Lung (tissue), 11 donors: ENCODE measurements at regions not wholly inside any gene's neighbourhood (a gene's known extent, or its start where the extent isn't known, plus 50 kb on each side); places are given as distances from the start of the nearest gene placed in this dataset.

ENCODE experiments used
- ATAC-seq: fragments of 200-7000 bp; cut with Tn5 transposase; one replicate; pipeline ENCODE4 v1.9.1; 2020; ENCODE audit warnings: moderate number of reproducible peaks; ENCODE audit not compliant: insufficient read depth, low FRiP score
- DNase-seq, 3 donors: peaks; one replicate each; pipeline ENCODE4 v3.0.0-alpha.2; 2013 to 2017
- H3K27ac ChIP-seq, 2 donors: one replicate each; pipeline ENCODE4 v1.5.1; 2013; ENCODE audit warnings: mild to moderate bottlenecking in 2 of 2, moderate library complexity in 2 of 2, control low read depth in 1 of 2, inconsistent platforms in 1 of 2, low read depth in 1 of 2, low read length in 1 of 2
- H3K27me3 ChIP-seq, 3 donors: one replicate each; pipeline ENCODE4 v1.5.1; 2013; ENCODE audit warnings: low read length in 2 of 3; ENCODE audit not compliant: control insufficient read depth in 3 of 3, insufficient read depth in 3 of 3
- H3K36me3 ChIP-seq, 4 donors: one replicate each; pipeline ENCODE4 v1.5.1; 2013; ENCODE audit warnings: low read length in 4 of 4, mild to moderate bottlenecking in 1 of 4, moderate library complexity in 1 of 4; ENCODE audit not compliant: control insufficient read depth in 4 of 4, insufficient read depth in 4 of 4
- H3K4me1 ChIP-seq, 5 donors: one replicate each; pipeline ENCODE4 v1.5.1; 2013; ENCODE audit warnings: low read length in 5 of 5, mild to moderate bottlenecking in 2 of 5, moderate library complexity in 1 of 5; ENCODE audit not compliant: control insufficient read depth in 5 of 5, insufficient read depth in 5 of 5
- H3K4me3 ChIP-seq: one replicate; pipeline ENCODE4 v1.5.1; 2013; ENCODE audit warnings: mild to moderate bottlenecking, control low read depth, moderate library complexity
- H3K9ac ChIP-seq, 2 donors: one replicate each; pipeline ENCODE4 v1.5.1; 2013; ENCODE audit warnings: low read length in 2 of 2, control low read depth in 1 of 2; ENCODE audit not compliant: insufficient read depth in 1 of 2
- H3K9me3 ChIP-seq, 4 donors: one replicate each; pipeline ENCODE4 v1.5.1; 2013; ENCODE audit warnings: low read length in 3 of 4, mild to moderate bottlenecking in 1 of 4, moderate library complexity in 1 of 4; ENCODE audit not compliant: control insufficient read depth in 4 of 4, insufficient read depth in 3 of 4
- WGBS, 2 donors: extraction: QIAGEN DNeasy Blood & Tissue Kit; methylation state at CpG; one replicate each; pipeline ENCODE4 v1.1.7; 2013; 5-methylcytosine and 5-hydroxymethylcytosine counted together
- TF ChIP-seq, protein P1 (sequence below): IDR thresholded peaks from 2 replicates; pipeline ENCODE4 v1.5.1; 2012; ENCODE audit warnings: mild to moderate bottlenecking; ENCODE audit errors: control extremely low read depth, extremely low read depth
- donor health status: control.
- donor health status: control.
- donor health status: Bipolar disorder and iron deficiency.
- donor health status: healthy.
- donor health status: DM: yes; HTN: yes; CAD: no.

- Histone ChIP-seq H3K27ac (no peak overlapping the region), H3K4me3 (no peak overlapping the region), H3K9ac (no peak overlapping the region), H3K27me3 (no peaks in the 10 kb centered on the region), H3K9me3 (no peaks in the 10 kb centered on the region), H3K4me1 (no peaks in the 10 kb centered on the region), H3K36me3 (no peaks in the 10 kb centered on the region)
- ATAC-seq (no peak), DNase-seq (no peak)
- TF ChIP-seq, protein P1, sequence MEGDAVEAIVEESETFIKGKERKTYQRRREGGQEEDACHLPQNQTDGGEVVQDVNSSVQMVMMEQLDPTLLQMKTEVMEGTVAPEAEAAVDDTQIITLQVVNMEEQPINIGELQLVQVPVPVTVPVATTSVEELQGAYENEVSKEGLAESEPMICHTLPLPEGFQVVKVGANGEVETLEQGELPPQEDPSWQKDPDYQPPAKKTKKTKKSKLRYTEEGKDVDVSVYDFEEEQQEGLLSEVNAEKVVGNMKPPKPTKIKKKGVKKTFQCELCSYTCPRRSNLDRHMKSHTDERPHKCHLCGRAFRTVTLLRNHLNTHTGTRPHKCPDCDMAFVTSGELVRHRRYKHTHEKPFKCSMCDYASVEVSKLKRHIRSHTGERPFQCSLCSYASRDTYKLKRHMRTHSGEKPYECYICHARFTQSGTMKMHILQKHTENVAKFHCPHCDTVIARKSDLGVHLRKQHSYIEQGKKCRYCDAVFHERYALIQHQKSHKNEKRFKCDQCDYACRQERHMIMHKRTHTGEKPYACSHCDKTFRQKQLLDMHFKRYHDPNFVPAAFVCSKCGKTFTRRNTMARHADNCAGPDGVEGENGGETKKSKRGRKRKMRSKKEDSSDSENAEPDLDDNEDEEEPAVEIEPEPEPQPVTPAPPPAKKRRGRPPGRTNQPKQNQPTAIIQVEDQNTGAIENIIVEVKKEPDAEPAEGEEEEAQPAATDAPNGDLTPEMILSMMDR, result no peak
- WGBS, 2 donors, result 94 to 99% methylated on average over 3 of the region's 3 CpGs
Measured at GRCh38 chr4:123517971-123518370, 121.4 kb downstream of the SPRY1 start.

- Histone ChIP-seq H3K27ac (no peak overlapping the region), H3K9ac (no peak overlapping the region), H3K27me3 (no peaks in the 10 kb centered on the region), H3K4me3 (no peak overlapping the region), H3K4me1 (no peaks in the 10 kb centered on the region), H3K9me3 (no peaks in the 10 kb centered on the region), H3K36me3 (no peaks in the 10 kb centered on the region)
- DNase-seq (no peak), ATAC-seq (no peak)
- WGBS, 2 donors, result 79 to 92% methylated on average over 6 of the region's 6 CpGs
- TF ChIP-seq, protein P1, result no peak
Measured at GRCh38 chr4:123520325-123520724, 123.7 kb downstream of the SPRY1 start.

DNA sequence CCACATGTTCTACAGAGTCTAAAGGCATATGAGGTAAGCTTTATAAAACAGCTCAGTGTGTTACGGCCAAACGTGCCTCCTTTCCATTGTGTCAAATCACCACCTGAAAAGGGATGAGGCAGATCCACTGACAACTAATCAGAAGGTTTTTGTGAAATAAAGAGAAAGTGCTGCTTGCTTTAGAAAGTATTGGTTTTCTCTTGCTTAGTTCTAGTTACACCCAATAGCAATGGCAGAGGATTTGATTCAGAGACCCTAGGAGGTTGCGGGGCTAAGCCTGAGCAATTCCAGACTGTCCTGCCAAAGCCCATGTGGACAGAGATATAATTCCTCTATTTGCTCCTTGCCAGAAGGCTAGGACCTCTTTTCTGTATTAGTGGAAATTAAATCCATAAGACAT lies 125.5 kb downstream of the SPRY1 start:
- H3K4me3 ChIP-seq, result no peak overlapping the region
- WGBS, 2 donors, result 65 to 97% methylated on average over 3 of the region's 3 CpGs
- TF ChIP-seq, protein P1, result no peak

DNA sequence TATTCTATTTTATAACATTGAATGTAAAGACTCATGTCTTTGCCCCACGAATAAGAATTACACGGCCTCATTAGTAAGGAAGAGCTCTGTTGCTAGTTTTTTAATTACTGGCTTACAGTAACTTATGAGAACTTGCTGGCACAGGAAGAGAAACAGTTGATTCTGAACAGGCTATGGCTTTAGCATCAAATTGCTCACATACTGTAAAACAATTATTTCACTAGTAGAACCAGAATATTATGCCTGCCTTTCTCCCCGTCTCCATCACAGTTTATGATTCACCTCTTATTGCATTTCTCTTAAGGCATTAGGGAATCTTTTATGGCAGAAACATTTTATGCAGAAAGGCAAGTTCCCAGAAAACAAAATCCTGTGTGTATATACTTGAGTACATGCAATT lies 126.1 kb downstream of the SPRY1 start:
- 82 to 92% methylated on average over 3 of the region's 3 CpGs for WGBS, 2 donors
- no peaks in the 10 kb centered on the region for H3K4me1 ChIP-seq
- no peak for ATAC-seq

More for the DNA sequence above, 125.5 kb downstream of the SPRY1 start:
- Histone ChIP-seq H3K4me1 (no peaks in the 10 kb centered on the region), H3K27ac (no peak overlapping the region), H3K36me3 (no peaks in the 10 kb centered on the region), H3K9ac (no peak overlapping the region), H3K27me3 (no peaks in the 10 kb centered on the region), H3K9me3 (no peaks in the 10 kb centered on the region)
- no peak for ATAC-seq
- no peak for DNase-seq

More for the DNA sequence above, 126.1 kb downstream of the SPRY1 start:
- Histone ChIP-seq H3K27me3 (no peaks in the 10 kb centered on the region), H3K9ac (no peak overlapping the region), H3K4me3 (no peak overlapping the region), H3K27ac (no peak overlapping the region), H3K36me3 (no peaks in the 10 kb centered on the region), H3K9me3 (no peaks in the 10 kb centered on the region)
- TF ChIP-seq, protein P1, result no peak
- no peak for DNase-seq
